ENCODE measurements at regions not wholly inside any gene's neighbourhood (a gene's known extent, or its start where the extent isn't known, plus 50 kb on each side); places are given as distances from the start of the nearest gene placed in this dataset.

- DNase-seq (no peak), ATAC-seq (ENCODE audit: low read depth) (no peak)
- Histone ChIP-seq H2AFZ (replicated peaks; ENCODE audit: low read length, poor library complexity) (no peak overlapping the region), H2BK5ac (ENCODE audit: low read depth, low read length, poor library complexity, severe bottlenecking) (no peak overlapping the region), H3K4ac (ENCODE audit: low read depth, low read length) (no peak overlapping the region), H3K27ac (ENCODE audit: insufficient read depth, low read length) (no peak overlapping the region), H3K9ac (ENCODE audit: low read depth, low read length) (no peak overlapping the region), H4K91ac (ENCODE audit: insufficient read depth, low read depth, low read length) (no peak overlapping the region), H3K4me2 (ENCODE audit: low read depth, low read length) (no peak overlapping the region), H3K4me3 (ENCODE audit: insufficient read depth, low read depth, low read length) (no peak overlapping the region), H2AK9ac (replicated peaks; ENCODE audit: low read depth, low read length, poor library complexity) (no peak overlapping the region), H2AK5ac (ENCODE audit: low read depth, low read length) (no peak overlapping the region), H3K9me1 (ENCODE audit: insufficient read depth, low read length) (no peaks in the 10 kb centered on the region), H3K56ac (ENCODE audit: extremely low read depth, insufficient read depth, low read length) (no peak overlapping the region), H3K4me1 (ENCODE audit: control insufficient read depth, insufficient read depth, low read length) (no peaks in the 10 kb centered on the region), H3K14ac (replicated peaks; ENCODE audit: low read depth, low read length) (no peak overlapping the region), H2BK15ac (ENCODE audit: low read depth, low read length) (no peak overlapping the region), H3K36me3 (ENCODE audit: control insufficient read depth, insufficient read depth, low read length) (no peaks in the 10 kb centered on the region), H3K18ac (ENCODE audit: low read depth, low read length) (no peak overlapping the region), H4K5ac (ENCODE audit: low read depth, low read length) (no peak overlapping the region), H3K27me3 (ENCODE audit: control insufficient read depth, insufficient read depth, low read length) (no peaks in the 10 kb centered on the region), H3K79me1 (ENCODE audit: low read depth in 1 of 2, low read length in 2 of 2) (no peaks in the 10 kb centered on the region), H4K20me1 (ENCODE audit: insufficient read depth, low read length) (no peaks in the 10 kb centered on the region), H3K23ac (ENCODE audit: low read depth, low read length) (no peak overlapping the region), H2BK120ac (ENCODE audit: low read depth, low read length) (no peak overlapping the region), H2BK20ac (ENCODE audit: low read depth, low read length) (no peak overlapping the region), H4K8ac (ENCODE audit: low read depth in 2 of 2, low read length in 2 of 2) (no peak overlapping the region), H3K9me3 (ENCODE audit: control insufficient read depth, insufficient read depth, low read length) (peaks cover 32% of the 10 kb centered on the region)
- WGBS, 2 experiments (ENCODE audit: extremely low coverage in 2 of 2, insufficient read length in 1 of 2): no CpG with 5 or more reads among the region's 4 CpGs
- ChIA-PET POLR2A (ENCODE audit: unreplicated experiment) (no interaction called here), CTCF (no interaction called here)
- no TSS peak for BruUV-seq (replicated peaks)
- TF ChIP-seq USF2 (IDR thresholded peaks at IDR 0.05; ENCODE audit: low read depth, low read length) (no peak), ELK1 (IDR thresholded peaks at IDR 0.05; ENCODE audit: borderline replicate concordance, low read depth, low read length) (no peak), BHLHE40 (IDR thresholded peaks at IDR 0.05; ENCODE audit: low read depth, low read length) (no peak), CEBPB (IDR thresholded peaks at IDR 0.05; ENCODE audit: low read depth, low read length) (no peak), NFE2L2 (IDR thresholded peaks at IDR 0.05; ENCODE audit: low read depth, low read length) (no peak)
- in situ Hi-C loops (cut with MboI; ENCODE audit: low sequenced_read_pairs): no loop called here
- dilution Hi-C loops (cut with HindIII; ENCODE audit: low sequenced_read_pairs, unreplicated experiment): no loop called here
- intact Hi-C loops (cut with micrococcal nuclease): no loop called here
These were observed 324.7 kb downstream of the MYCN start for GRCh38 chr2:16264931-16265540.

Measured in IMR-90 (cell line).